Activated CD4-positive, CD25-positive, alpha-beta regulatory T cell treated with anti-CD3 and anti-CD28 coated beads, Interleukin-2, amount 50 U/mL, for 16 hours (primary cell): ENCODE measurements at regions not wholly inside any gene's neighbourhood (a gene's known extent, or its start where the extent isn't known, plus 50 kb on each side); places are given as distances from the start of the nearest gene placed in this dataset.
"Not testable (repeated sequence)": the region's sequence is repeated elsewhere in the genome, so short reads cannot be mapped to it uniquely, and the experiment has no call there.

ENCODE experiments used
- DNase-seq: peaks from one replicate; pipeline ENCODE4 v3.0.0-alpha.2; 2020; ENCODE audit warnings: low read depth, low spot score

GRCh38 chr1:213464786-213465460 lies 413.9 kb downstream of the RPS6KC1 start:
- DNase-seq: no peak

GRCh38 chr1:213466541-213466940 lies 415.5 kb downstream of the RPS6KC1 start:
- no peak for DNase-seq

DNA sequence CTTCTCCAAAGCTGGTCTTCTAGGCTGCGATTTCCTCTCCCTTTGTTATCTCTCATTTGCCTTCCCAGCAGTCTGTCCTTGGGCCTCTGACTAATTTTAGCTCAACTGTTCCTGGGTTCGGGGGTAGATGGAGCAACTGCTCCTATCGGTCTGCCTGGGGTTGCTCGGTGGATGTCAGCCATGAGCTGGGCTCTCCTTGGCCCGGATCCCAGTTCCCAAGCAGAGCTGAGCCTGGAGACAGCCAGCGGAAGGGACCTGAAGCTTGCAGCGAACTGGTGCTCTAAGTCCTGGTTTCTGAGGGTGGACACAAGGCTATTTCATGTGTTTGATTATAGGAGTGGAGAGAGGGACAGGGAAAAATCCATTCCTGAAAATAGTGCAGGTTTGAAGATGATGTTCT lies 423.0 kb downstream of the RPS6KC1 start:
- no peak for DNase-seq

GRCh38 chr1:213481395-213481794 lies 430.4 kb downstream of the RPS6KC1 start:
- no peak for DNase-seq

- DNase-seq: no peak
Observed at GRCh38 chr1:213484333-213484732, 433.3 kb downstream of the RPS6KC1 start.

DNA sequence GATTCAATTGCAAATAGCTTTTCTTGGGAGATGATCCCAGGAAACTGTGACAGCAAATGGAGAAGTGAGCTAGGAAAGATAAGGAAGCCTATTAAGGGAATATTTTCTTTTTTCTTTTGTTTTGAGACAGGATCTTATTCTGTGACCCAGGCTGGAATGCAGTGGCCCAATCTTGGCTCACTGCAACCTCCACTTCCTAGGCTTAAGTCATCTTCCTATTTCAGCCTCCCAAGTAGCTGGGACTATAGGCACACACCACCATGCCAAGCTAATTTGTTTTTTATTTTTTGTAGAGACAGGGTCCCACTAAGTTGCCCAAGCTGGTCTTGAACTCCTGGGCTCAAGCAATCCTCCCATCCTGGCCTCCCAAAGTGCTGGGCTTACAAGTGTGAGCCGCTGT lies 433.7 kb downstream of the RPS6KC1 start:
- no peak for DNase-seq

- no peak for DNase-seq
Observed at GRCh38 chr1:213486488-213486887, 435.4 kb downstream of the RPS6KC1 start.

GRCh38 chr1:213491468-213491867 lies 440.4 kb downstream of the RPS6KC1 start:
- no peak for DNase-seq

- DNase-seq: no peak
Observed at GRCh38 chr1:213492161-213493041, 441.4 kb downstream of the RPS6KC1 start.

DNA sequence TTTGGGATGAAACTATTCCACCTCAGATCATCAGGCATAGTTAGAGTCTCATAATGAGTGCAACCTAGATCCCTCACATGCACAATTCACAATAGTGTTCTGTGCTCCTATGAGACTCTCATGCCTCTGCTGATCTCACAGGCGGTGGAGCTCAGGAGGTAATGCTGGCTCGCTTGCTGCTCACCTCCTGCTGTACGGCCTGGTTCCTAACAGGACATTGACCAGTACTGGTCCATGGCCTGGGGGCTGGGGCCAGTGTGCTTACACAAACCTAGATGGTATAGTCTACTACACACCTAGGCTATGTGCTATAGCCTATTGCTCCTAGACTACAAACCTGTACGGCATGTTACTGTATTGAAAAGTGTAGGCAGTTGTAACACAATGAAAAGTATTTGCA lies 448.4 kb downstream of the RPS6KC1 start:
- DNase-seq: no peak

DNA sequence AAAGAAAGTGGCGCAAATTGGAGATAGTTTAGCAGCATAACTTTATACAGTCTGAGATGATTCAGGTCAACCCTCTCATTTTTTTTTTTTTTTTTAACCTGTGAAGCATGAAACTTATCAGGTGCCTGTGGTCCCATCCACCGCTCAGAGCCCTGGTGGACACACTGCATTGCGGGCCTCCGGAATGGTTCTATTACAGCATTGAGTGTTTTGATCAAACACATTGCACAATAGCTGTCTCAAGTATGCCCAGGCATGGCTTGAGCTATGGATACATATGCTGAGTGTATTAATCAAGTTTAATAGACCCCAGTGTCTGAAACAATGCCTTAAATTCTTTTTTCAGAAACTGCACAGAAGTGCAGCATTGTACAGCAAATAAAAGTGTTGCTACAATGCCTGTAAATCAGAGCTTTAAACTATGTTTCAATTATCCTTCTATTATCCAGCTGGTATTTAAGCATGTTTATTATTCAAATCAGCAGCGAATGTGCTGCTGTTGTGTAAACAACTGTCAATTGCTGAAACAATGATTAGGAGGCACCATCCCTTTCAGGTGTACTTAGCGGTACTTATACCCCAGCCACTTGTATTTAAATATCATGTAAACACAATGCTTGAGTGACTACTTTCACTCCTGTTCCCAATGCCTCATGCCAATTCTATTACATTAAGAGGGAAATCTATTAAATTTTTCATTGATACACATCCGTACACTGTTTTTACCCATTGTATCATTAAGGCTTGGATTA lies 456.6 kb downstream of the RPS6KC1 start:
- DNase-seq: no peak

GRCh38 chr1:213511173-213511572 lies 460.1 kb downstream of the RPS6KC1 start:
- no peak for DNase-seq

DNA sequence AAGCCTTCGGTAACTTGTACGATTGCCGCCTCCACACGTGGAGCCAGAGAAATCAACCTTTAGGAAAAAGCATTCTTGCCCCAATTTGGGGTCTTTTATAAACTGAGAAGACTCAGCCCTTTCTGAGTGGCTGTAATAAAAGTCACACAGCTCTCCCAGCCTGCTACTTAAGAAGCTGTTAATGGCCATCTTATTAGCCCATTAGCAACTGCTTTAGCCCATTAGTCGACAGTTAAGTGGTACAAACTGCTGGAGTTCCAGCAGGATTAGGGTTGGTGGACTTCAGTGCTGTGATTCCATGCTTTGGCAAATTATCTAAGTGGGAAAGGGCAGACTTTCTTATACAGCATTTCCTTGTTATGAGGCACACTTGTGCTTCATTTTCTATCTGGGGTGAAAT lies 461.3 kb downstream of the RPS6KC1 start:
- DNase-seq: no peak

GRCh38 chr1:213513006-213513405 lies 462.0 kb downstream of the RPS6KC1 start:
- DNase-seq: no peak

DNA sequence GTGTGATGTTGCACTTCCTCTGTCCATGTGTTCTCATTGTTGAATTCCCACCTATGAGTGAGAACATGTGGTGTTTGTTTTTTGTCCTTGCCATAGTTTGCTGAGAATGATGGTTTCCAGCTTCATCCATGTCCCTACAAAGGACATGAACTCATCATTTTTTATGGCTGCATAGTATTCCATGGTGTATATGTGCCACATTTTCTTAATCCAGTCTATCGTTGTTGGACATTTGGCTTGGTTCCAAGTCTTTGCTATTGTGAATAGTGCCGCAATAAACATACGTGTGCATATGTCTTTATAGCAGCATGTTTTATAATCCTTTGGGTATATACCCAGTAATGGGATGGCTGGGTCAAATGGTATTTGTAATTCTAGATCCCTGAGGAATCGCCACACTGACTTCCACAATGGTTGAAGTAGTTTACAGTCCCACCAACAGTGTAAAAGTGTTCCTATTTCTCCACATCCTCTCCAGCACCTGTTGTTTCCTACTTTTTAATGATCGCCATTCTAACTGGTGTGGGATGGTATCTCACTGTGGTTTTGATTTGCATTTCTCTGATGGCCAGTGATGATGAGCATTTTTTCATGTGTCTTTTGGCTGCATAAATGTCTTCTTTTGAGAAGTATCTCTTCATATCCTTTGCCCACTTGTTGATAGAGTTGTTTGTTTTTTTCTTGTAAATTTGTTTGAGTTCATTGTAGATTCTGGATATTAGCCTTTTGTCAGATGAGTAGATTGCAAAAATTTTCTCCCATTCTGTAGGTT lies 463.6 kb downstream of the RPS6KC1 start:
- not testable (repeated sequence) for DNase-seq

GRCh38 chr1:213519098-213519497 lies 468.1 kb downstream of the RPS6KC1 start:
- no peak for DNase-seq

- no peak for DNase-seq
Observed at GRCh38 chr1:213521206-213521605, 466.6 kb upstream of the PROX1 start.

- no peak for DNase-seq
Observed at GRCh38 chr1:213523781-213524398, 463.9 kb upstream of the PROX1 start.

GRCh38 chr1:213526306-213526705 lies 461.5 kb upstream of the PROX1 start:
- DNase-seq: no peak

- no peak for DNase-seq
Observed at GRCh38 chr1:213530611-213531320, 457.0 kb upstream of the PROX1 start.
